ENCODE measurements at regions not wholly inside any gene's neighbourhood (a gene's known extent, or its start where the extent isn't known, plus 50 kb on each side); places are given as distances from the start of the nearest gene placed in this dataset.

- intact Hi-C loops (cut with DNase I), result no loop called here
- DNase-seq, result peak in 3 of 42 donors; percentile 1 to 21 (median 13)
These were observed 154.4 kb downstream of the DDX1 start for GRCh38 chr2:15745907-15746702.

- DNase-seq, result peak in 3 of 42 donors; percentile 6 to 17 (median 14)
- intact Hi-C loops (cut with DNase I), result no loop called here
These were observed 155.3 kb downstream of the DDX1 start for GRCh38 chr2:15746703-15747550.

- intact Hi-C loops (cut with DNase I), result no loop called here
- DNase-seq, result peak in 4 of 42 donors; percentile 7 to 12 (median 9)
These were observed 156.2 kb downstream of the DDX1 start for GRCh38 chr2:15747603-15748471.

GRCh38 chr2:15748736-15749323 lies 157.2 kb downstream of the DDX1 start:
- peak in 3 of 42 donors; percentile 23 to 39 (median 30) for DNase-seq
- intact Hi-C loops (cut with DNase I), result no loop called here

GRCh38 chr2:15749460-15750432 lies 158.1 kb downstream of the DDX1 start:
- intact Hi-C loops (cut with DNase I), result no loop called here
- DNase-seq, result peak in 2 of 42 donors; percentile 8 to 23

GRCh38 chr2:15750433-15750814 lies 158.8 kb downstream of the DDX1 start:
- intact Hi-C loops (cut with DNase I), result no loop called here
- DNase-seq, result peak in 2 of 42 donors; percentile 1 to 2

- DNase-seq, result peak in 2 of 42 donors; percentile 14
- intact Hi-C loops (cut with DNase I), result no loop called here
These were observed 159.2 kb downstream of the DDX1 start for GRCh38 chr2:15750822-15751329.

GRCh38 chr2:15751477-15751876 lies 159.8 kb downstream of the DDX1 start:
- intact Hi-C loops (cut with DNase I), result no loop called here
- peak in 1 of 42 donors; percentile 9 for DNase-seq

- DNase-seq, result peak in 1 of 42 donors; percentile 1
- intact Hi-C loops (cut with DNase I), result no loop called here
These were observed 161.0 kb downstream of the DDX1 start for GRCh38 chr2:15752552-15753232.

GRCh38 chr2:15753233-15753798 lies 161.6 kb downstream of the DDX1 start:
- DNase-seq, result peak in 1 of 42 donors; percentile 1
- intact Hi-C loops (cut with DNase I), result no loop called here

GRCh38 chr2:15753811-15754702 lies 162.4 kb downstream of the DDX1 start:
- intact Hi-C loops (cut with DNase I), result no loop called here
- peak in 2 of 42 donors; percentile 9 to 10 for DNase-seq

- no peak for DNase-seq
These were observed 163.0 kb downstream of the DDX1 start for GRCh38 chr2:15754703-15755099.

GRCh38 chr2:15755528-15755927 lies 163.9 kb downstream of the DDX1 start:
- intact Hi-C loops (cut with DNase I), result no loop called here
- no peak for DNase-seq

More at GRCh38 chr2:15754703-15755099, 163.0 kb downstream of the DDX1 start:
- intact Hi-C loops (cut with DNase I), result no loop called here

GRCh38 chr2:15756011-15756550 lies 164.4 kb downstream of the DDX1 start:
- no peak for DNase-seq
- intact Hi-C loops (cut with DNase I), result no loop called here
